ENCODE measurements at regions not wholly inside any gene's neighbourhood (a gene's known extent, or its start where the extent isn't known, plus 50 kb on each side); places are given as distances from the start of the nearest gene placed in this dataset.

GRCh38 chr11:97972731-97973130 lies 1048.0 kb upstream of the CNTN5 start:
- Histone ChIP-seq H3K79me2 (ENCODE audit: insufficient read depth) (no peaks in the 10 kb centered on the region; the same call in 1 of the 2 replicates), H3K4me2 (no peak overlapping the region), H3K4me1 (ENCODE audit: control insufficient read depth in 1 of 2, insufficient read depth in 2 of 2, low read depth in 1 of 2, low read length in 1 of 2) (no peaks in the 10 kb centered on the region), H3K27me3 (ENCODE audit: insufficient read depth) (no peaks in the 10 kb centered on the region), H3K27ac (ENCODE audit: low read depth in 2 of 2, low read length in 1 of 2) (no peak overlapping the region), H3K9ac (no peak overlapping the region), H3K9me3 (no peaks in the 10 kb centered on the region), H3K36me3 (replicated peaks in 1 of 2; ENCODE audit: control insufficient read depth in 1 of 2, insufficient read depth in 2 of 2, low read length in 1 of 2) (no peaks in the 10 kb centered on the region), H3K9me2 (no peaks in the 10 kb centered on the region), H3K4me3 (ENCODE audit: low read depth in 2 of 2, low read length in 1 of 2) (no peak overlapping the region), H2AFZ (ENCODE audit: low read depth) (peak overlapping the region; percentile 44), H3F3A (replicated peaks; ENCODE audit: insufficient read depth) (no peaks in the 10 kb centered on the region), H4K20me1 (ENCODE audit: insufficient read depth) (no peaks in the 10 kb centered on the region)
- 68% methylated on average over 4 of the region's 5 CpGs for WGBS (ENCODE audit: low lambda C conversion rate)
- no peak for DNase-seq
- ChIA-PET CTCF (no interaction called here), POLR2A (no interaction called here)
- TF ChIP-seq REST (IDR thresholded peaks at IDR 0.05; ENCODE audit: low read depth, low read length) (no peak), MAX (IDR thresholded peaks at IDR 0.05; ENCODE audit: low read depth) (no peak), POLR2AphosphoS5 (IDR thresholded peaks at IDR 0.05; ENCODE audit: low read depth, low read length) (no peak), EP300 (IDR thresholded peaks at IDR 0.05; ENCODE audit: borderline replicate concordance in 1 of 2, low read depth in 1 of 2, low read length in 1 of 2) (no peak), ELF1 (IDR thresholded peaks at IDR 0.05) (no peak), ZBTB33 (IDR thresholded peaks at IDR 0.05; ENCODE audit: borderline replicate concordance, low read depth) (no peak), EZH2phosphoT487 (IDR thresholded peaks at IDR 0.05; ENCODE audit: borderline replicate concordance, low read depth) (no peak)

- no peak for DNase-seq
- Histone ChIP-seq H3K27me3 (ENCODE audit: insufficient read depth) (no peaks in the 10 kb centered on the region), H3K36me3 (replicated peaks in 1 of 2; ENCODE audit: control insufficient read depth in 1 of 2, insufficient read depth in 2 of 2, low read length in 1 of 2) (no peaks in the 10 kb centered on the region), H3K4me2 (no peak overlapping the region), H3K79me2 (ENCODE audit: insufficient read depth) (no peaks in the 10 kb centered on the region; the same call in 1 of the 2 replicates), H3K4me1 (ENCODE audit: control insufficient read depth in 1 of 2, insufficient read depth in 2 of 2, low read depth in 1 of 2, low read length in 1 of 2) (no peaks in the 10 kb centered on the region), H2AFZ (ENCODE audit: low read depth) (peak overlapping the region; percentile 44), H4K20me1 (ENCODE audit: insufficient read depth) (no peaks in the 10 kb centered on the region), H3K9me2 (no peaks in the 10 kb centered on the region), H3K9me3 (no peaks in the 10 kb centered on the region), H3K4me3 (ENCODE audit: low read depth in 2 of 2, low read length in 1 of 2) (no peak overlapping the region), H3K27ac (ENCODE audit: low read depth in 2 of 2, low read length in 1 of 2) (no peak overlapping the region), H3K9ac (no peak overlapping the region), H3F3A (replicated peaks; ENCODE audit: insufficient read depth) (no peaks in the 10 kb centered on the region)
- 65% methylated on average over 4 of the region's 10 CpGs for WGBS (ENCODE audit: low lambda C conversion rate)
- POLR2A ChIA-PET, result no interaction called here
- CTCF ChIA-PET, result no interaction called here
- TF ChIP-seq FOXM1 (IDR thresholded peaks at IDR 0.05; ENCODE audit: low read depth) (no peak), CTCF (IDR thresholded peaks at IDR 0.05) (no peak)
Observed at GRCh38 chr11:97973352-97973857, 1047.3 kb upstream of the CNTN5 start.

Data from SK-N-SH (cell line).